ENCODE measurements at regions not wholly inside any gene's neighbourhood (a gene's known extent, or its start where the extent isn't known, plus 50 kb on each side); places are given as distances from the start of the nearest gene placed in this dataset.
"Not testable (repeated sequence)": the region's sequence is repeated elsewhere in the genome, so short reads cannot be mapped to it uniquely, and the experiment has no call there.

DNA sequence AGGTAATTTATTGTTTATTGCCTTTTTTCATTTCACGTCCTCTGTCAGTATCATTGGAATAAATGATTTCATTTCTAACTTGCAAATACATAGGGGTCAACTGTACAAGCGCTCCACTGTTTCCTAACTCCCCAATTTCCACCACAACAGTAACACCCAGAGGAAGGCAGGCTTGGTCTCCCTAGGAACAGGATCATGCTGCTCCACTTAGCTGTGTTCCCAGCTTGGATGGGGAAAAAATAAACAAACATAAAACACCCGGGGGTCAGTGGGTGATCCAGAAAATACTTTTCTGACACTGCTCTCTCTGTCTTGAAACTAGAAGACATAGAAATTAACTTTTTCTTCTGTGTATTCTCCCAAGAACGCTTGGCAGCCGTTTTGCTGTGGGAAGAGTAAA lies 772.5 kb downstream of the TRIML1 start:
- no peak for DNase-seq (ENCODE audit: extremely low read depth in 1 of 2, low read depth in 1 of 2)

DNA sequence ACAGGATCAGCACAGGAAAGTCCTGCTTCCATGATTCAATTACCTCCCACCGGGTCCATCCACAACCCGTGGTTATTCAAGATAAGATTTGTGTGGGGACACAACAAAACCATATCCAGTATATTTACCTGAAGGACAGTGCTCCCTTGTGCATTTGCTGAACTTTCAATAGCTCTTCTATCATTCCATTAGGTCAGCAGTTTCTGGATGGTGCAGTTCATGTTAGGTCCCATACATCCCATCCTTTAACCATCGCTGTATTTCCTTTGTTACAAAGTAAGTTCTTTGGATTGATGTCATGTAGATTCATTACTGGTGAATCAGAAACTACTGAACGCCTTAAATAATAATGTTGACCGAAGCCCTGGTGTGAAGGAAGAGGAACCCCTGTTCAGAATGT lies 775.9 kb downstream of the TRIML1 start:
- no peak for DNase-seq (ENCODE audit: extremely low read depth in 1 of 2, low read depth in 1 of 2)

DNA sequence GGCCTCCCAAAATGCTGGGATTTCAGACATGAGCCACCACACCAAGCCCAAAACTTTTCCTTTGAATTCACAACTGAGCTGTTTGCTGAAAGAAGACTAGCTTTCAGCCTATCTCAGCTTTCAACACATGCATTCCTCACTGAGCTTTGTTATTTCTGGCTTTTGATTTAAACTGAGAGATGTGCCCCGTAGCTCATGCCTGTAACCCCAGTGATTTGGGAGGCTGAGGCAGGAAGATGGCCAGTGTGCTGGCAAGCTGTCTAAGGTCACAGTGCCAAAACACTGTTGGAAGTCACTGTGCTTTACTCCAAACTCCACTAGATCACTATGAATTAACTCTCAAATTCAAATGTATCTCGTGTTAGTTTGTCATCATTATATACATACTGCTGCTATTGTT lies 779.5 kb downstream of the TRIML1 start:
- no peak for DNase-seq (ENCODE audit: extremely low read depth in 1 of 2, low read depth in 1 of 2)

DNA sequence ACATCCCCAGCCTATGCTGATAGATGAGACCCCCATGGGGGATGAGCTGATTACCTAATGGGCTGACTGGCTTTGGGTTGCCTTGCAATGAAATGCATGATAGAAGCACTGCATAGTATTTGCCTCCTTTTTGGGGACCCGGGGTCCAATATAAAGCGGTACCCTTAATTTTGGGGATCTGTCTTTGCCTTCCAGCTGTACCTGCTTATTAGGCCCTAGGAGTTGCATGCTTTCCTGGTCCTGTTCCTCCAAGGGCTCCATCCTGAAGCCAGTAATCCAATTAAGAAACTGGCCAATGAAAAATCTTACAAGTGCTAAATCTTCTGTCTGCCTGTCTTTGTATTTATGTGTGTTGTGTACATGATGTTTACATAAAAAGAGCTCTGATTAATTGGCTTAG lies 791.6 kb downstream of the TRIML1 start:
- DNase-seq (ENCODE audit: extremely low read depth in 1 of 2, low read depth in 1 of 2): no peak

DNA sequence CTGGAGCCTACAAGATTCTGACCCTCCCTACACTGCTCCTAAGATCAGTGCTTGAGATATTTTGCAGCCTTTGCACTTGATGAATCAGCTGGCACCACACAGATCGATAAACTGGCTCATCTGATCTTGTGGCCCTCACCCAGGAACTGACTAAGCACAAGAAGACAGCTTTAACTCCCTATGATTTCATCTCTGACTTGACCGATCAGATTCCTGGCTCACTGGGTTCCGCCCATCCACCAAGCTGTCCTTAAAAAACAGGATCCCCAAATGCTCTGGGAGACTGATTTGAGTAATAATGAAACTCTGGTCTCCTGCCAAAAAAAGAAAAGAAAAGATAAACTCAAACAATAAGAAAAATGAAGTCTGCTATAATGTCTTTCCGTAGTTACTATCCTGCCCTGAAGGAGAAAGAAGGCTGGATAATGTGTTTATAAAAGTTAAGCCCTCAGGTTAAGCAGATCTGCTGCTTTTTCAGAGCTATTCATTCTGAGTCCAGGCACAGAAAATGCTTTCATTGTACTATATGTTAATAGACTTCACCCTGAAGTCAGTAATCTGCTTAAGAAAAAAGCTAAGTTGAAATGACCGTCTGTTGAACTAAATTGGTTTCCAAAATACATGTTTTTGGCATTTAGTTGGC lies 795.2 kb downstream of the TRIML1 start:
- no peak for DNase-seq (ENCODE audit: extremely low read depth in 1 of 2, low read depth in 1 of 2)

DNA sequence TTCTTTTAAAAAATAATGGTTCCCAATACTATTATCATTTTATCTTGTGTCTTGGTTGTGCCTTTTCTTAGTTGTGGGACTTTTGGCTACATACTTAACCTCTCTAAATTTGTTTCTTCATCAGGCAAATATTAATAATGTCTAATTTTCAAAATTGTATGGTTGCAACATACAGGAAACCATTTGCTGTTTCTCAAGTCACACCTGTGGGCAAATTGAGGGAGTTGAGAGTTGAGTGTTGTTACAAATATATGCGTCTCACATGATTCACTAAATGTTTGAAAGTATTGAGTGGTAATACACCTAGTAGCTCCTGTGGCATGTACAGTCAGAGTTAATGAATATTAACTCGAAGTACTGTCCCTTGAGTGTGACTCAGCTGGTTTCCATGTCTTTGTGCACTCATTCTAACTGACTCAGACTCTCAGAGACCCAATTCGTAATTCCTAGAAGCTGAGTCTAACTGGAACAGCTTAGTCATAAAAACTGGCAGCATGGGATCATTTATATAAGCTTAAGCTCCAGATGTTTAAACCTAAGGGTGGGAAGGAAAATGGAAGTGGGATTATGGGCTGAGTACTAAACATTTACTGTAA lies 802.4 kb downstream of the TRIML1 start:
- no peak for DNase-seq (ENCODE audit: extremely low read depth in 1 of 2, low read depth in 1 of 2)

DNA sequence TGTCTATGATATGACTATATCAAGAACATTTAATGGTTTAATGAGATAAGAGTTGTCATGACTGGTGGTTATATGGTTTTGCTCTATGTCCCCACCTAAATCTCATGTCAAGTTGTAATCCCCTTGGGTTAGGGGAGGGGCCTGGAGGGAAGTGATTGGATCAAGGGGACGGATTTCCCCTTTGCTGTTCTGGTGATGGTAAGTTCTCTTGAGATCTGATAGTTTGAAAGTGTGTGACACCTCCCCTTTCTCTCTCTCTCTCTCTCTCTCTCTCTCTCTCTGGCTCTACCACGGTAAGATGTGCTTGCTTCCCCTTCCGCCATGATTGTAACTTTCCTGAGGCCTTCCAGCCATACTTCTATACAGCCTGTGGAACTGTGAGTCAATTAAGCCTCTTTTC lies 803.4 kb downstream of the TRIML1 start:
- no peak for DNase-seq (ENCODE audit: extremely low read depth in 1 of 2, low read depth in 1 of 2)

DNA sequence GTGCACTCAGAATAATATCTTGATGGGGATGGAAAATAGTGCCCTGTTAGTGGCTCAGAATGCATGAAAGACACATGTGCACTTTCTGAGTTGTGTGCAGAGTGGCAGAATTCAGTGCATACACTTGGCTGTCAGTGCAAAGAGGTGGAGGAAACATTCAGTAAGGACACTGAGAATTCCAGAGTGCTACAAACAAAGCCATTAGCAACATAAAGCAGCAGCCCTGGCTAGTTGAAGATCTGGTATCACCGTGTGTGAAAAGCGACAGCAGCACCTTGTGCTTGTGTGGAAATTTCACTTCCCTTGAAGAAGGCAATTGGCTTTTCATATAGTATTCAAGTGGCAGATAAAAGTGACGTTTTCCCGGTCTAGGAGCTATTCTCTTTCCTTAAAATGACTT lies 810.4 kb downstream of the TRIML1 start:
- no peak for DNase-seq (ENCODE audit: extremely low read depth in 1 of 2, low read depth in 1 of 2)

DNA sequence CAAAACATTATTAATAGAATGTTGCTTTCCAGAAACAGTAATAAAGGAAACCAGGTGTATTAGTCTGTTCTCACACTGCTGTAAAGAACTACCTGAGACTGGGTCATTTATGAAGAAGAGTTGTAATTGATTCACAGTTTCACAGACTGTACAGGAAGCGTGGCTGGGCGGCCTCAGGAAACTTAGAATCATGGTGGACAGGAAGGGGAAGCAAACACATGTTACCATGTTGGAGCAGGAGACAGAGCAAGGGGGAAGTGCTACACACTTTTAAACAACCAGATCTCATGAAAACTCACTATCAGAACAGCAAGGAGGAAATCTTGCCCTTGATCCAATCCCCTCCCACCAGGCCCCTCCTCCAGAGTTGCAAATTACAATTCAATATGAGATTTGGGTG lies 815.8 kb downstream of the TRIML1 start:
- no peak for DNase-seq (ENCODE audit: extremely low read depth in 1 of 2, low read depth in 1 of 2)

DNA sequence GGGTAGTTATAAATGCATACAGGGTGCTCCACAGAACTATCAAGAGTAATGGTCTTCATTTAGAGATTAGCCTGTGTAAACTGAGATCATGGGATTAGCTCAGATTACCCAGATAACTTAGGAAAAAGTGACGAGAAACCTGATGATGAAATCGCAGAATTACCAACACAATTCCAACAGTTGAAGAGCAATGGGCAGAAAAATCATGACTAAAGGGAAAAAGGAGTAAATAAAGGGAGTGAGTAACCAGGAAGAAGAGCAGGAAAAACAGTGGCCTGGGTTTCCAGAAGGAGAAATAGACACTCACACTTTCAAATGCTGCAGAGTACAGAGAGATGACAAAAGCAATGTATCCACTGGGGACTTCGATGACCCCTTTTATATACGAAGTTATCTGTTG lies 817.3 kb downstream of the TRIML1 start:
- no peak for DNase-seq (ENCODE audit: extremely low read depth in 1 of 2, low read depth in 1 of 2)

DNA sequence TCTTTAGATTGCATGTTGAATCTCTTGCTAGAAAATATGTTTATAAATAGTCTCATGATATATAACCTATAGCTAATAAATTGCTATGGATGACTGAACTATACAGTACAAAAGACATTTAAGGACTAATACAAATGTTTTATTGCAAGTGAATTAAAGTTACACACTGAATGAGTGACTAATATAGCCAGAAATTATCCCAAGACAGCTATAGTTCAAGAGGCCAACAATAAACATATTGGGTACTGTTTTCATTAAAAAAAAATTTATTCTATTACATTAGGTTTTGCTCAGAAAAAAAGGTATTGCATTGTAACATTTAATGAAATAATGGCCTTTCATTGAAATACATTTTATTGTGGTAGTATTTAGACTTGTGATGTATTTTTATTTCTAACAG lies 819.1 kb downstream of the TRIML1 start:
- no peak for DNase-seq (ENCODE audit: extremely low read depth in 1 of 2, low read depth in 1 of 2)

DNA sequence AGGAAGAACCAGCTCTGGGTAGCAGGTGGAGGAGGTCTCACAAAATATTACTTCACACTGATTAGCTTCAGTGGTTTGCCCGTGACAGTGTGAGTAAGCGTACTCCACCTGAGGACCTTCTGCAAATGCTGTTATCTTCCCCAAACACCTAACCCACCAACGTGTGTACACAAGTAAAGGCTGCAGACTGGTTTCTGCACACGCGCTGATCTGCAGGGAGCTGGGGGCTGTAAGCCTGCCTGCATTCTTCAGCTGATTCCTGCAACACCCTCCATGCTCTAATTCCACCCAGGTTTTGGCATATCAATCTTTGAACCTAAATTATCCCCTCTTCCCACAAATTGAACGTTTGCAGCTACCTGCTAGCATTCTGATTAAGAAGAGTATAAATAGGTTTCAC lies 820.2 kb downstream of the TRIML1 start:
- DNase-seq (ENCODE audit: extremely low read depth in 1 of 2, low read depth in 1 of 2): no peak

DNA sequence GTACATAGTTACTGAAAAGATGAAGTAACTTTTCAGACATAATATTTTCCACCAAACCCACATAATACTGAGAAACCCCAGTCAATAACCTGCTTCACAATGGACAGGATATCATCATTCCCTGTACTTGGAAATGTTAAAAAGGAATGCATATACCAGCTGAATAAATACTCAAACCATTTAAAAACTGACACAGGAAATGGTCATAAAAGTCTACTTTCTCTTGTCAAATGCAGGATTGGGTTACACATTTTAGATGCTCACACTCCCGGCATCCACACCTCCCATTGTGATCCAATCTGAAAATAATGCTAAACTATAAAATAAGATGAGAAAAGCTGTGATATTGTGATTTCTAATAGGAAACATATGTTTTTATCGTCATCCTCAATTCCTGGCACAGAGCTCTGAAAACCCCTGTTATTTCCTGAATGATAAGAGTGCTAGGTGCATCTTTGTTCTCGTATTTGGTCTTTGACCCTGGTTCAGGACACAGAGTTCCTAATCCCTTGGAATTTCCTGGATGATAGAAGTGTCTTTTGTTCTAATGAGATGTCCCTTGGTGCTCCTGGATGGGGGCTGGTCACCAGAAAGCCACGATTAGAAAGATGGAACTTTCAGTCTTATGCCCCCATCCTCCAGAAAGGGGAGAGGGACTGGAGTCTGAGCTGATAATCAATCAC lies 821.3 kb downstream of the TRIML1 start:
- DNase-seq (ENCODE audit: extremely low read depth in 1 of 2, low read depth in 1 of 2): no peak

DNA sequence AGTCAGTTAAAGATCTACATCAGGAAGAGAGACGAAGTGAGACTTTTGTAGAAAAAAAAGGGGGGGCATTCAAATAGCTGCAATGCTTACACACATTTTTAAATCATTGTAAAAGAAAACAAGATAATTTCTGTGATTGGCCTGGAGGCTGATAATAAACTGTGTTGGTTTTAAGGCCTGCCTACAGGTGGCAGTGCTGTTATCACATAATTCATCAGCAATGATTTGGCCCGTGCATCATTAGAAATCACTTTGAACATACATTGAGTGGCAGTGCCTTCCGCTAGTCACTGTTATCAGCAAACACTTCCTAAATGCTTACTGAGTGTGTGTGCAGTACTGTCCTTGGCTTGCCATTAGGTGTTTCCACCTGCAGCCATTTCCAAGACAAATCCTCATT lies 831.9 kb downstream of the TRIML1 start:
- DNase-seq (ENCODE audit: extremely low read depth in 1 of 2, low read depth in 1 of 2): no peak

DNA sequence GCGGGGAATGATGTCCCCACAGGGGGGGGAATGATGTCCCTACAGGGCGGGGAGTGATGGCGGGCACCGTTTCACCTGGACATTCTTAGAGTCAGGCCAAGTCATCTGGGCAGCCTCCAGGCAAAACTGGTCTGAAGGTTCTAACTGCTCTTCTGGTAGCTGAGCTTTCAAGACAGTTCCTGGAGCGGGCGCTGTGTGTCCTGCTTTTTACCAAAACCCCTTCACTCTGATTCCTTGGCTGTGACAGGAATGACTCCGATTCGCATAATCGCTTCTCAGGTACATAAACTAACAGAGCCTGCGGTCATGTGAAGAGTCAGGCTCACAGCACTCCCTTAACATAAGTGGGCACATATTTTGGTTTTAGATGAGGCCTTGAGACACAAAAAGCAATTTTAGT lies 836.0 kb downstream of the TRIML1 start:
- no peak for DNase-seq (ENCODE audit: extremely low read depth in 1 of 2, low read depth in 1 of 2)

DNA sequence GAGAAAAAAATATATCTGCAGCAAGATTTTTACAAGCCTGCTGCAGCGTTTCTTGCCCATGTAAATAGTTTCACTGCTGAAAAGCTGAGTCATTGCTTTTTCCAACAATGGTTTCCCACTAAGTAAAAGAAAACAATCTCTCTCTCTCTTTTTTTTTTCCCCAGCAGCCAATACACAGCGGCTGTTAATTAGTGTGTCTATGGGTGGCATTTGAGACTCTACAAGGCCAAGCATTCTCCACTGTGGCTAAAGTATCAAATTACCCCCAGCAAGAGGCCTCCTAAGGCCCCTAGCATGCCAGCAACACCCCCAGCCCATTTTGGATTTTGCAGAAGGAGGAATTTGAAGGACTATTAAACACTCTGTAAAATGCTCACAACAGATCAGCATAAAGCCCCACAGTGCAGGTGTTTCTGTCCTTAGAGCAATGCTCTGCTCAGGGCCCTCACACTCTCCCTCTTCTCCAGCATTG lies 837.4 kb downstream of the TRIML1 start:
- no peak for DNase-seq (ENCODE audit: extremely low read depth in 1 of 2, low read depth in 1 of 2)

DNA sequence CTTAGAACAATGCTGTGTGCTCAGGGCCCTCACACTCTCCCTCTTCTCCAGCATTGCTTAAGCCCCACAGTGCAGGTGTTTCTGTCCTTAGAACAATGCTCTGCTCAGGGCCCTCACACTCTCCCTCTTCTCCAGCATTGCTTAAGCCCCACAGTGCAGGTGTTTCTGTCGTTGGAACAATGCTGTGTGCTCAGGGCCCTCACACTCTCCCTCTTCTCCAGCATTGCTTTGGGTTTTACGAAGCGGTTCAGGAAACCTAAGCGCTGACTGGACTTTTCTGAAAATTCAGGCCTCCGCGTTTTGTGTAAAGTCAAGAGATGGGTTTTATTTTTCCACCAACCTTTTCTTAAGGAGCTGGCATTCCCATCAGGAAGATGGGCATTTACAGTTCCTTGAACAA lies 838.0 kb downstream of the TRIML1 start:
- DNase-seq (ENCODE audit: extremely low read depth in 1 of 2, low read depth in 1 of 2): not testable (repeated sequence)

DNA sequence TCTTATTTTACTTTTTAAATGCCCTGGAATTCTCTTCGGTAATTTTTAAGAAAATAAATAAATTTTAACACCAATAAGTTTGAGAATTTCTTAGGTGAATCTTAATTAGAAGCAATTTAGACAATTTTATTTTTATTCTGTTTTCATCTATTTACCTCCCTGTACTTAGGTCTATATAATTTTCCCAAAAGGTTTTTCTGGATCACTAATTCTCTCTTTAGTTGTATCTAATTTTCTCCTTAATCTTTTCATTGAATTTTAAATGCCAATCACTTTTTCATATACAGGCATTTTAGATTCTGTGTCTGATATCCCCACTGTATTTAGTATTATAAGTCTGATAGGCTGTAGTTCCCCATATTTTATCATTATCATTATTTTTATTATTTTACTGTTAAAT lies 845.3 kb downstream of the TRIML1 start:
- DNase-seq (ENCODE audit: extremely low read depth in 1 of 2, low read depth in 1 of 2): no peak

DNA sequence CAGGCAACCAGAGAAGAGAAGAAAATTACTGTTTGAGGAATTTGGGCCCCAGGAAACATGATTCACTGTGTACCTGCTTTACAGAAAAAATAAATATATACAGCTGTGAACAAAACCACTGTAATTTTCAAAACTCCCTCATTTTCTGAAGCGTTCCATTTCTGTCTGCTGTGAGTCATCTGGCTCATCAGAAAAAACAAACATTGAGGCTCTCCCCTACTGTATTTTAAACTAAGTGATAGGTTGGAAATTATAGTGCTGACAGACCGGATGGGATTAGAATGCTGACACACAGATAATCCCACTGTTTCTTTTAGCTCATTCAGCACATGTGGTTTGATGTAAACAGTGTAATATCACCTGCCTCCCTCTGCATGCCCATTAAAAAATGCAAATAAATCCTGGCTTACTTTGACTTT lies 847.0 kb downstream of the TRIML1 start:
- DNase-seq (ENCODE audit: extremely low read depth in 1 of 2, low read depth in 1 of 2): no peak

DNA sequence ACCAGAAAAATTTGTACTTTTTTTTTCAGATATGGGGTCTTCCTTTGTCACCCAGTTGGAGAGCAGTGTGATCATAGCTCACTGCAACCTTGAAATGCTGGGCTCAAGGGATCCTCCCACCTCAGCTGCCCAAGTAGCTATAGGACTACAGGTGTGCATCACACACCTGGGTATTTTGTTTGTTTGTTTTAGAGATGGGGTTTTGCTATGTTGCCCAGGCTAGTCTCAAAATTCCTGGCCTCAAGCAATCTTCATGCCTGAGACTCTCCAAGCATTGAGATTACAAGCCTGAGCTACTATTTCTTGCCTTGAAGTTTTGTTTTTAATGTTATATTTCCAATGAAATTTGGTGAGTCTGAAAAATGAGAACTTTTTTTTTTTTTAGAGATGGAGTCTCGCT lies 847.8 kb downstream of the TRIML1 start:
- DNase-seq (ENCODE audit: extremely low read depth in 1 of 2, low read depth in 1 of 2): no peak

DNA sequence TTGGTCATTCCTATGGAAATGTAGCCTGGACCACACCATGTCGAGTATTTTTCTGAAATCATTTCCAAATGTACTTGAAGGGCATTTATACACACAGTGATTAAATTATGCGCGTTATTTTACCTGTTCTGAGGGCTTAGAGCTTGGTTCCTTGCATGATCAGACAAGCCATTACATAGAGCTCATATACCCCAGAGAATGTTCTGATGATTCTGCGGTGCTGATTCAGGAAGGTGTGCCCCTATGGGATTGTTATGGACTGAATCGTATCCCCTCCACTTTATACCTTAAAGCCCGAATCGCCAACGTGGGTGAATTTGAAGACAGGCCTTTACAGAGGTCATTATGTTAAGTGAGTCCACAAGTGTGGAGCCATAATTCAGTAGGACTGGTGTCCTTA lies 848.9 kb downstream of the TRIML1 start:
- no peak for DNase-seq (ENCODE audit: extremely low read depth in 1 of 2, low read depth in 1 of 2)

DNA sequence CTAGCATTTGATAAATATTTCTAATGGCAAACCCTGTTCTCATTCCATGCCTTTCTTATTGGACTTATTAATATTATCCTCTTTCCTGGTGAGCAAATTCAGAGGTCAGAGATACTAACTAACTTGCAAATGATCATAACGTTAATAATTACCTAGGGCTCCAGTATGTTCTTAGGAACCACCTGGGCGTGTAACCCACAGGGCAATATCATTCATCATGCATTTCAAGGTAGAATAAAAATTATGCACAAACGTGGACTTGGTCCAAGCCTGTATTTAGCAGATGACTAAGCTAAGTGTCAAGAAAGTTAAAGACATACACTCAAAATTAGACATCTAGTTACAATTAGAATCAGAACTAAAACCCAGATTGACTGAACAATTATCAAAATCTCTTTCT lies 850.1 kb downstream of the TRIML1 start:
- DNase-seq (ENCODE audit: extremely low read depth in 1 of 2, low read depth in 1 of 2): no peak
